ENCODE measurements at regions not wholly inside any gene's neighbourhood (a gene's known extent, or its start where the extent isn't known, plus 50 kb on each side); places are given as distances from the start of the nearest gene placed in this dataset.

DNA sequence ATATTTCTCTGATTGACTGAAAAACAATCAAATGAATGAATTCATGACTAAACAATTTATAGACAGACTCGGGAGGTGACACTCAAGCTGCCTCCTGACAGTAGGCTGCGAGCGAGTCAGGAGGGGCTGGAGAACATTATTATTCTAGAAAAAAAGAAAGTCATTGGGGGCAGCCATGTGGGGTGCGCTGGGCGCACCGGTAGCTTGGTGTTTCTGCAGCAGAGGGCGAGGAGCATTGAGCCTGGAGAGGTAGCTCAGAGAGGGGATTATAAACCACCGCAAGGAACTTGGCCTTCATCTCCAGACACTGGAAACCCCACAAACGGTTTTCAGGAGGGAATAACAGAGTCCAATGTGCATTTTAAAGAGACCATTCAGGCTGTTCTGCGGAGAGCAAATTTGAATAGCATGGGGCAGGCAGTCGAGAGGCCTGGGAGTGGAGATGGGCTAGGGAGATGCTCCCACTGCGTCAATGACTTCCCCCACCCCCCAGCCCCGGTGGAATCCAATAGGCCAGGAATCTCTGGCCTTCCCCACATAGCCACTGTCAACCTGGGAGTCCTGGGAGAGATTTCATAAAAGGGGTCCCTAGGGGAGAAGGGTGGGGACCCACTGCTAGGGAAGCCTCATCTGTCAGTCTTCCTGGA, 168.3 kb downstream of the BCOR start:
- WGBS, 2 donors: 65 to 78% methylated on average over 13 of the region's 13 CpGs
- Histone ChIP-seq H3K4me3 (no peak overlapping the region), H3K27ac (no peak overlapping the region), H3K9me3 (no peaks in the 10 kb centered on the region), H3K36me3 (no peaks in the 10 kb centered on the region), H3K27me3 (no peaks in the 10 kb centered on the region), H3K4me1 (no peaks in the 10 kb centered on the region)
- intact Hi-C loops (cut with DNase I): no loop called here
- no peak for TF ChIP-seq EP300 (IDR thresholded peaks at IDR 0.05)
- TF ChIP-seq, protein P1, sequence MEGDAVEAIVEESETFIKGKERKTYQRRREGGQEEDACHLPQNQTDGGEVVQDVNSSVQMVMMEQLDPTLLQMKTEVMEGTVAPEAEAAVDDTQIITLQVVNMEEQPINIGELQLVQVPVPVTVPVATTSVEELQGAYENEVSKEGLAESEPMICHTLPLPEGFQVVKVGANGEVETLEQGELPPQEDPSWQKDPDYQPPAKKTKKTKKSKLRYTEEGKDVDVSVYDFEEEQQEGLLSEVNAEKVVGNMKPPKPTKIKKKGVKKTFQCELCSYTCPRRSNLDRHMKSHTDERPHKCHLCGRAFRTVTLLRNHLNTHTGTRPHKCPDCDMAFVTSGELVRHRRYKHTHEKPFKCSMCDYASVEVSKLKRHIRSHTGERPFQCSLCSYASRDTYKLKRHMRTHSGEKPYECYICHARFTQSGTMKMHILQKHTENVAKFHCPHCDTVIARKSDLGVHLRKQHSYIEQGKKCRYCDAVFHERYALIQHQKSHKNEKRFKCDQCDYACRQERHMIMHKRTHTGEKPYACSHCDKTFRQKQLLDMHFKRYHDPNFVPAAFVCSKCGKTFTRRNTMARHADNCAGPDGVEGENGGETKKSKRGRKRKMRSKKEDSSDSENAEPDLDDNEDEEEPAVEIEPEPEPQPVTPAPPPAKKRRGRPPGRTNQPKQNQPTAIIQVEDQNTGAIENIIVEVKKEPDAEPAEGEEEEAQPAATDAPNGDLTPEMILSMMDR (IDR thresholded peaks at IDR 0.05): no peak
- no peak for DNase-seq

DNA sequence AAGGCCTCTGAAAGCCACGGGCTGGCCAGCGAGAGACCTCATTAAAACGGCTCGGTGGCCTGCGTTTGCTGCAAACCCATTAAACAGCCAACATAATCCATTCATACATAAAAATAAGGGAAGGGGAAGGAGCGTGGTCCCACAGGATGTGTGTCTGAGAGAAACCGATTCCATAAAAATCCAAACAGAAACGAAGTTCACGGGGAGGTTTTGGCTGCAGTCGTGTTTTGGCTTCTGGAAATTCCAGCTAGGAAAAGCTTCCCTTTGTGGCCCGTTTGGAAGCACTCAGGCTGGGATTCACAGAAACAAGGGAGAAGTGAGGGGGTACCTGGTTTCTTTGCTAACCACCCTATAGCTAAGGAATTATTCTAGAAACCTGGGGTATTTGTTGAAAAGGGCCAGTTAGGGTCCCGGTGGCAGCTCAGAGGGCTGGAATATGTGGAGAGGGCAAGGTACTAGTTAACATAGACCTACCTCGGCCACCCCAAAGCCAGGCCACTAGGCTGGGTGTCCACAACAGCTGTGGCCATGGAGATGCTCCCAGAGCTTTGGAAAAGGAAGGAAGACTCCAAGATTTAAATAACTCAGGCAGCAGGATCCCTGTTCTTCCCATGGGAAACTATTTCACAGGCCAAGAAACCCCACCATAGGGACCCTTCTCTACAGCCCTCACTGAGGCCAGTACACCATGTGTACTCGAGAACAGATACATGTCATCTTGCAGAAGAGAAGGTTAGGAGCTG, 166.8 kb downstream of the BCOR start:
- H3K4me1 ChIP-seq: no peaks in the 10 kb centered on the region
- TF ChIP-seq EP300 (IDR thresholded peaks at IDR 0.05): no peak
- TF ChIP-seq POLR2AphosphoS5 (IDR thresholded peaks at IDR 0.05): no peak
- TF ChIP-seq POLR2A (IDR thresholded peaks at IDR 0.05): no peak
- TF ChIP-seq, protein P1 (IDR thresholded peaks at IDR 0.05): no peak
- peak overlapping the region in 2 of 4 donors; percentile 32 to 37 for H3K27ac ChIP-seq
- H3K4me3 ChIP-seq: no peak overlapping the region
- H3K9me3 ChIP-seq: no peaks in the 10 kb centered on the region
- no peak for DNase-seq
- H3K27me3 ChIP-seq: no peaks in the 10 kb centered on the region
- intact Hi-C loops (cut with DNase I): no loop called here
- 77 to 88% methylated on average over 14 of the region's 14 CpGs for WGBS, 2 donors
- no peaks in the 10 kb centered on the region for H3K36me3 ChIP-seq

- no peak for DNase-seq
- TF ChIP-seq, protein P1 (IDR thresholded peaks at IDR 0.05): no peak
- TF ChIP-seq EP300 (IDR thresholded peaks at IDR 0.05) (no peak), POLR2AphosphoS5 (IDR thresholded peaks at IDR 0.05) (no peak), POLR2A (IDR thresholded peaks at IDR 0.05) (no peak)
- Histone ChIP-seq H3K4me1 (no peaks in the 10 kb centered on the region), H3K27ac (no peak overlapping the region), H3K4me3 (no peak overlapping the region), H3K9me3 (no peaks in the 10 kb centered on the region), H3K36me3 (no peaks in the 10 kb centered on the region), H3K27me3 (no peaks in the 10 kb centered on the region)
- WGBS, 2 donors: 49 to 62% methylated on average over 3 of the region's 3 CpGs
- intact Hi-C loops (cut with DNase I): no loop called here
Observed at GRCh38 chrX:39931529-39932282, 166.1 kb downstream of the BCOR start.

DNA sequence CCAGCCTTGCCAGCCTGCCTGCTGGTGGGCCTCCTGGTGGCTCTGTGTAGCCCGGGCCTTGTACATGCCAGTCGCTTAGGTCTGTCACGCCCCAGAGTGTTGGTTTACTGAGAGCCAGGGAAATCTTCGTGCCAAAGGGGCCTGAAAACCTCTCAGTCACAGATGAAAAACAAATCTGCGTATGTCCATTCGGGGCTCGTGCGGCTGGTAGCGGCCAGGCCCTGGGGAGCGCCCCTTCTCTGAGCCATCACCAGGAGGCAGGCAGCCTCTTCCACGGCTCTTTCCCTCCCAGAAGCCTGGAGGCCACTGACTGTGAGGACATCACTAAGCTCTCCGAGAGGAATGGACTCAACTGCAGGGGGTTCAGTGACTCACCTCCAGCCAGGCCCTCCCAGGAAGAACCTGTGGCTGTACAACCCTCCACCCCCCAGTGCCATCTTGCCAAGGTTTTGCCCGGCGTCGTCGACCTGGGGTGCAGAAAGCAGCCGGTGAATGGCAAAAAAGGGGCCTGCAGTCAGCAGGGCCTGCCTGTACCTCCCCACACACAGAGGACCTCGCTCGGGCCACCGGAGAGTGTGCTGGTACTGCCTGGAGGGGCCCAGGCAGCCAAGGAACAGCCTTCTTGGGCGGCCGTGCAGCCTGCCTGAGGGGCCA, 162.2 kb downstream of the BCOR start:
- TF ChIP-seq POLR2AphosphoS5 (IDR thresholded peaks at IDR 0.05) (no peak), EP300 (IDR thresholded peaks at IDR 0.05) (no peak)
- no peak overlapping the region for H3K4me3 ChIP-seq
- WGBS, 2 donors: 94 to 95% methylated on average over 22 of the region's 22 CpGs
- no peak for DNase-seq
- no peak overlapping the region for H3K27ac ChIP-seq
- no peaks in the 10 kb centered on the region for H3K9me3 ChIP-seq
- intact Hi-C loops (cut with DNase I): no loop called here
- no peaks in the 10 kb centered on the region for H3K27me3 ChIP-seq
- no peaks in the 10 kb centered on the region for H3K36me3 ChIP-seq
- no peaks in the 10 kb centered on the region for H3K4me1 ChIP-seq
